ENCODE measurements at regions not wholly inside any gene's neighbourhood (a gene's known extent, or its start where the extent isn't known, plus 50 kb on each side); places are given as distances from the start of the nearest gene placed in this dataset.

GRCh38 chr2:176612036-176612435 is 342.8 kb downstream of the MTX2 start:
- CTCF ChIA-PET: no interaction called here

DNA sequence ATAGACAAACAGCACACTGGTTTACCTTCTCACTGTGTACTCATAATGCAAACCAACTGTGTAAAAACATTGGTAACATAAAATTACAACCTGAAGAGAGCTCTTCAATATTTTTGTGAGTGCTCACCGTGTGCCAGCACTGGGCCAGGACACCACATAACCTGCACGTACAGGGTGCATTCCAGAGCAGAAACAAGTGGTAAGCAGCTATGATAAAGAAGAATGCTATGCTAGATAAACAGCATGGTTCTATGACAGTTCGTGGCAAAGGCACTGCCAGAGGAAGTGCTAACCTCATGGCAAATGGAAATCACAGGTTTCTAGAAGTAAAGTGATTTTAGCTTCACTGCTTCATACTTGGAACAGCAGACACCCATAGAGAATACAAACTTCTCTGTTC is 343.5 kb downstream of the MTX2 start:
- ChIA-PET CTCF (interaction anchor here (0.6 kb wide), 1 partner anchor 169 kb away, joined by 3 read pairs; no protein-coding TSS in a partner anchor), POLR2A (interaction anchor here (0.5 kb wide), 1 partner anchor 205 kb away, joined by 3 read pairs; no protein-coding TSS in a partner anchor)
- DNase-seq (ENCODE audit: extremely low spot score): no peak
- no peak for TF ChIP-seq PKNOX1 (IDR thresholded peaks at IDR 0.05)
- no peak for TF ChIP-seq CTBP1 (IDR thresholded peaks at IDR 0.05; ENCODE audit: borderline replicate concordance)
- TF ChIP-seq FOXM1 (IDR thresholded peaks at IDR 0.05; ENCODE audit: borderline replicate concordance): no peak
- no peak for TF ChIP-seq FOXK2 (IDR thresholded peaks at IDR 0.05)
- TF ChIP-seq TARDBP (IDR thresholded peaks at IDR 0.05): no peak
- TF ChIP-seq NFRKB (IDR thresholded peaks at IDR 0.05): no peak
- no peak for TF ChIP-seq ELF4 (IDR thresholded peaks at IDR 0.05)
- no peak for TF ChIP-seq LEF1 (IDR thresholded peaks at IDR 0.05; ENCODE audit: borderline replicate concordance)
- TF ChIP-seq ARNT (IDR thresholded peaks at IDR 0.05): no peak
- TF ChIP-seq BHLHE40 (IDR thresholded peaks at IDR 0.05; ENCODE audit: borderline replicate concordance): no peak
- TF ChIP-seq SUZ12 (IDR thresholded peaks at IDR 0.05): no peak
- TF ChIP-seq SP1 (IDR thresholded peaks at IDR 0.05): no peak
- TF ChIP-seq FOXA1 (IDR thresholded peaks at IDR 0.05): no peak
- TF ChIP-seq HDGF (IDR thresholded peaks at IDR 0.05; ENCODE audit: borderline replicate concordance): no peak
- TF ChIP-seq ZNF384 (IDR thresholded peaks at IDR 0.05): no peak
- TF ChIP-seq L3MBTL2 (conservative IDR thresholded peaks at IDR 0.05): no peak

More at GRCh38 chr2:176612036-176612435, 342.8 kb downstream of the MTX2 start:
- DNase-seq (ENCODE audit: extremely low spot score): no peak
- no peak for TF ChIP-seq BHLHE40 (IDR thresholded peaks at IDR 0.05; ENCODE audit: borderline replicate concordance)
- POLR2A ChIA-PET: no interaction called here

DNA sequence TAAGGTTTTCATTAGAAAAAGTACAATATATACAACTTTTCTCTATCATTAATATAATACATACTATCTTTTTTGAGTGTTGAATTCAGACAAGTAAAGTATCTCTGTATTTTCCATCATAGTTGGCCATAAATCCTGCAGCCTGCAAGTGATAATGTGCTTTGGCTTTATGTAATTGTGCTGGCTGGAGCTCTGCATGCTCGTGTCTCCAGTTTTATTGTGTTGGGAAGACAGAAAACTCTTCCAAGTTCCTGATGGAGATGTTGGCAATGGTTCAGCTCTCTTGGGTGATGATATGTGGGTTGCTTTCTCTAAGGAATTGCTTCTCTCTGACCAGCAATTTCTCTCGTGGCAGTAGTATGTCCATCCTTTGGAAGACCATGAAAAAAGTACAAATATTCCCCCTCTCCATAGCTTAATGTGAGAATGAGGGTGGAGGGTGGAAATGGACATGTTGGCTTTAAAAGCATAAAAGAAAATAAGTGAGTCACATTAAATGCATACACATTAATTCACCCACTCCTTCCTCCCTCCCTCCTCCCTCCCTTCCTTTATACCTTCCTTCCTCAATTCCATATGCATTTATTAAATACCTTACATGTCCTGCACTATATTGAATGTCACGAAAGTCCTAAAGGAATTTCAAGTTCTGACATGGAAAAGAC is 344.2 kb downstream of the MTX2 start:
- ChIA-PET CTCF (interaction anchor here (0.6 kb wide), 1 partner anchor 169 kb away, joined by 3 read pairs; no protein-coding TSS in a partner anchor), POLR2A (interaction anchor here (0.5 kb wide), 1 partner anchor 206 kb away, joined by 3 read pairs; no protein-coding TSS in a partner anchor)
- no peak for DNase-seq (ENCODE audit: extremely low spot score)
- TF ChIP-seq ZNF384 (IDR thresholded peaks at IDR 0.05) (no peak), FOXK2 (IDR thresholded peaks at IDR 0.05) (no peak), CTBP1 (IDR thresholded peaks at IDR 0.05; ENCODE audit: borderline replicate concordance) (no peak), FOXM1 (IDR thresholded peaks at IDR 0.05; ENCODE audit: borderline replicate concordance) (no peak), L3MBTL2 (conservative IDR thresholded peaks at IDR 0.05) (no peak), FOXA1 (IDR thresholded peaks at IDR 0.05) (no peak), NFRKB (IDR thresholded peaks at IDR 0.05) (no peak), SP1 (IDR thresholded peaks at IDR 0.05) (no peak), BHLHE40 (IDR thresholded peaks at IDR 0.05; ENCODE audit: borderline replicate concordance) (no peak), ARNT (IDR thresholded peaks at IDR 0.05) (no peak), PKNOX1 (IDR thresholded peaks at IDR 0.05) (no peak), ELF4 (IDR thresholded peaks at IDR 0.05) (no peak), SUZ12 (IDR thresholded peaks at IDR 0.05) (no peak)

DNA sequence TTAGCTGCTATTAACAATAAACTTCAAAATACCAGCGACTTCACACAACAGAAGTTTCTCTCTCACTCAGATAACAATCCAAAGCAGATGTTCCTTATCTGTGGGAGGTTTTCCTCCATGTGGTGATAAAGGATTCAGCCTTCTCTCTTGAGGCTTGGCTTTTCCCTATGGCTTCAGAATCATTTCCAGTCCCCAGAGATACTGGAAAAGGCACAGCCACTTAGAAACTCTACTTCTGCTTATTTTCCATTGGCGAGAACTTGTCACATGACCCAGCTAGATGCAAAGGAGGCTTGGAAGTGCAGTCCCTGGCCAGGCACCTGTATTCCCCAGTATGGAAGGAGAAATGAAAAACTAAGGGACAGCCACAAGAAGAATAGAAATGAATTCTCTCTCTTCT is 344.8 kb downstream of the MTX2 start:
- DNase-seq (ENCODE audit: extremely low spot score): no peak
- POLR2A ChIA-PET: no interaction called here
- CTCF ChIA-PET: no interaction called here
- TF ChIP-seq LEF1 (IDR thresholded peaks at IDR 0.05; ENCODE audit: borderline replicate concordance): no peak
- no peak for TF ChIP-seq L3MBTL2 (conservative IDR thresholded peaks at IDR 0.05)
- no peak for TF ChIP-seq SUZ12 (IDR thresholded peaks at IDR 0.05)
- TF ChIP-seq BHLHE40 (IDR thresholded peaks at IDR 0.05; ENCODE audit: borderline replicate concordance): no peak
- no peak for TF ChIP-seq SP1 (IDR thresholded peaks at IDR 0.05)
- TF ChIP-seq FOXA1 (IDR thresholded peaks at IDR 0.05): no peak
- no peak for TF ChIP-seq HDGF (IDR thresholded peaks at IDR 0.05; ENCODE audit: borderline replicate concordance)
- TF ChIP-seq NFRKB (IDR thresholded peaks at IDR 0.05): no peak
- TF ChIP-seq FOXM1 (IDR thresholded peaks at IDR 0.05; ENCODE audit: borderline replicate concordance): no peak
- TF ChIP-seq CTBP1 (IDR thresholded peaks at IDR 0.05; ENCODE audit: borderline replicate concordance): no peak
- no peak for TF ChIP-seq ELF4 (IDR thresholded peaks at IDR 0.05)
- no peak for TF ChIP-seq ZNF384 (IDR thresholded peaks at IDR 0.05)
- TF ChIP-seq PKNOX1 (IDR thresholded peaks at IDR 0.05): no peak
- TF ChIP-seq TARDBP (IDR thresholded peaks at IDR 0.05): no peak

DNA sequence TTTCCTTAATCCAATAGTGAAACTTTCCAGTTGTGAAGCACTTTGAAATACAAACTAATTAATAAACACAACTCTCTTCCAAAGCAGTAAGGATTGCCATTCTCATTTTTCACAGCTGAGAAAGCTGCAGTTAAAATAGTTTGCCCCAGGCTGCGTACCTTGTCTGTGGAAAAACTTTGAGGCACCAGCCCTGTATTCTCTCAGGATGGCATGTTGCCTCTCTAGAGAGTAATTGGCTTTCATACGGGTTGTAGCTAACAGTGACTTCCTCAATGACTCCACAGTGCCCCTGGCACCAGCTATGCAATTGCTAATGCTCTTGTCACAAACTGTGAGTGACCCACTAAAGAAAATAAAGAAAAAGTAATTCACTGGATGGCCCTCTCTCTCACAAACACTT is 345.7 kb downstream of the MTX2 start:
- POLR2A ChIA-PET: no interaction called here
- TF ChIP-seq ZNF384 (IDR thresholded peaks at IDR 0.05) (no peak), CTBP1 (IDR thresholded peaks at IDR 0.05; ENCODE audit: borderline replicate concordance) (no peak), ARNT (IDR thresholded peaks at IDR 0.05) (no peak), FOXA1 (IDR thresholded peaks at IDR 0.05) (no peak), TARDBP (IDR thresholded peaks at IDR 0.05) (no peak), PKNOX1 (IDR thresholded peaks at IDR 0.05) (no peak), SUZ12 (IDR thresholded peaks at IDR 0.05) (no peak), ELF4 (IDR thresholded peaks at IDR 0.05) (no peak), BHLHE40 (IDR thresholded peaks at IDR 0.05; ENCODE audit: borderline replicate concordance) (no peak), NFRKB (IDR thresholded peaks at IDR 0.05) (no peak), HDGF (IDR thresholded peaks at IDR 0.05; ENCODE audit: borderline replicate concordance) (no peak), LEF1 (IDR thresholded peaks at IDR 0.05; ENCODE audit: borderline replicate concordance) (no peak), FOXK2 (IDR thresholded peaks at IDR 0.05) (no peak), L3MBTL2 (conservative IDR thresholded peaks at IDR 0.05) (no peak)
- CTCF ChIA-PET: no interaction called here
- no peak for DNase-seq (ENCODE audit: extremely low spot score)

Measured in HEK293T (cell line).